T47D (cell line): ENCODE measurements at regions not wholly inside any gene's neighbourhood (a gene's known extent, or its start where the extent isn't known, plus 50 kb on each side); places are given as distances from the start of the nearest gene placed in this dataset.

Experiments
- DNase-seq, 2 experiments: peaks; one replicate each; pipeline versions ENCODE4 v3.0.0 to v3.0.0-alpha.2; 2011 to 2012; ENCODE audit warnings: low read depth in 1 of 2, low spot score in 1 of 2
- JUND ChIP-seq: IDR thresholded peaks from 2 replicates; pipeline ENCODE4 v1.6.1; 2012; ENCODE audit warnings: low read depth
- in situ Hi-C: cut with HindIII; loops from 2 replicates; pipeline ENCODE4 v1.10.0; 2016; ENCODE audit warnings: low sequenced_read_pairs, low pct_unique_long_range_greater_than_20kb

- in situ Hi-C loops = no loop called here
- TF ChIP-seq JUND = no peak
- no peak for DNase-seq
Observed at GRCh38 chr5:96052374-96052773, 90.7 kb upstream of the ELL2 start.

GRCh38 chr5:96051401-96051830 lies 89.8 kb upstream of the ELL2 start:
- in situ Hi-C loops = no loop called here
- TF ChIP-seq JUND = no peak
- DNase-seq = peak in 1 of 2 experiments; percentile 30

- in situ Hi-C loops = no loop called here
- no peak for DNase-seq
- no peak for TF ChIP-seq JUND
Observed at GRCh38 chr5:96050273-96050880, 88.7 kb upstream of the ELL2 start.

- in situ Hi-C loops = no loop called here
- DNase-seq = no peak
- no peak for TF ChIP-seq JUND
Observed at GRCh38 chr5:96049398-96050272, 88.0 kb upstream of the ELL2 start.

GRCh38 chr5:96048763-96049162 lies 87.1 kb upstream of the ELL2 start:
- no peak for TF ChIP-seq JUND
- in situ Hi-C loops = no loop called here
- DNase-seq = no peak

- no peak for DNase-seq
- no peak for TF ChIP-seq JUND
- in situ Hi-C loops = no loop called here
Observed at GRCh38 chr5:96045888-96046287, 84.2 kb upstream of the ELL2 start.

GRCh38 chr5:96043446-96043845 lies 81.8 kb upstream of the ELL2 start:
- no peak for TF ChIP-seq JUND
- in situ Hi-C loops = no loop called here
- no peak for DNase-seq

GRCh38 chr5:96037128-96037527 lies 75.5 kb upstream of the ELL2 start:
- TF ChIP-seq JUND = no peak
- no peak for DNase-seq
- in situ Hi-C loops = no loop called here

GRCh38 chr5:96036301-96036700 lies 74.7 kb upstream of the ELL2 start:
- in situ Hi-C loops = no loop called here
- TF ChIP-seq JUND = no peak
- no peak for DNase-seq

- no peak for DNase-seq
- TF ChIP-seq JUND = no peak
- in situ Hi-C loops = no loop called here
Observed at GRCh38 chr5:96035796-96036195, 74.1 kb upstream of the ELL2 start.

GRCh38 chr5:96033116-96033515 lies 71.5 kb upstream of the ELL2 start:
- no peak for DNase-seq
- in situ Hi-C loops = no loop called here

GRCh38 chr5:96031811-96032261 lies 70.2 kb upstream of the ELL2 start:
- no peak for DNase-seq
- no peak for TF ChIP-seq JUND
- in situ Hi-C loops = no loop called here

More at GRCh38 chr5:96033116-96033515, 71.5 kb upstream of the ELL2 start:
- no peak for TF ChIP-seq JUND

GRCh38 chr5:96031180-96031579 lies 69.5 kb upstream of the ELL2 start:
- in situ Hi-C loops = no loop called here
- no peak for DNase-seq
- TF ChIP-seq JUND = no peak
